Small intestine (tissue), 7 donors: ENCODE measurements at regions not wholly inside any gene's neighbourhood (a gene's known extent, or its start where the extent isn't known, plus 50 kb on each side); places are given as distances from the start of the nearest gene placed in this dataset.
"Not testable (repeated sequence)": the region's sequence is repeated elsewhere in the genome, so short reads cannot be mapped to it uniquely, and the experiment has no call there.

Source experiments
- DNase-seq, 2 donors: peaks; one replicate each; pipeline versions ENCODE4 v3.0.0 to v3.0.0-alpha.2; 2013
- FAIRE-seq: peaks from 2 replicates; lab custom pipeline; 2012; peaks lifted over from hg19 to GRCh38; lab: Jason Lieb, UNC
- H3K27ac ChIP-seq, 3 donors: one replicate each; pipeline ENCODE4 v1.5.1; 2013; ENCODE audit warnings: low read length in 2 of 3, mild to moderate bottlenecking in 2 of 3, control low read depth in 1 of 3, inconsistent platforms in 1 of 3, low read depth in 1 of 3, moderate library complexity in 1 of 3
- H3K27me3 ChIP-seq, 3 donors: one replicate each; pipeline ENCODE4 v1.6.1; 2013; ENCODE audit warnings: low read length in 3 of 3, inconsistent platforms in 1 of 3; ENCODE audit not compliant: control insufficient read depth in 3 of 3, insufficient read depth in 3 of 3
- H3K36me3 ChIP-seq, 3 donors: one replicate each; pipeline ENCODE4 v1.6.1; 2013; ENCODE audit warnings: low read length in 3 of 3, inconsistent platforms in 1 of 3, low read depth in 1 of 3, mild to moderate bottlenecking in 1 of 3, moderate library complexity in 1 of 3; ENCODE audit not compliant: control insufficient read depth in 3 of 3, insufficient read depth in 2 of 3
- H3K4me1 ChIP-seq, 3 donors: one replicate each; pipeline ENCODE4 v1.6.1; 2013; ENCODE audit warnings: low read length in 2 of 3, inconsistent platforms in 1 of 3, low read depth in 1 of 3, mild to moderate bottlenecking in 1 of 3, moderate library complexity in 1 of 3; ENCODE audit not compliant: control insufficient read depth in 3 of 3, insufficient read depth in 2 of 3
- H3K4me3 ChIP-seq, 3 donors: one replicate each; pipeline ENCODE4 v1.5.1; 2013; ENCODE audit warnings: low read length in 3 of 3, control low read depth in 1 of 3, inconsistent platforms in 1 of 3, low read depth in 1 of 3, mild to moderate bottlenecking in 1 of 3, moderate library complexity in 1 of 3
- H3K9me3 ChIP-seq, 2 donors: one replicate each; pipeline ENCODE4 v1.6.1; 2013; ENCODE audit warnings: low read depth in 1 of 2, low read length in 1 of 2; ENCODE audit not compliant: control insufficient read depth in 2 of 2, insufficient read depth in 1 of 2
- WGBS, 3 donors: extraction: QIAGEN DNeasy Blood & Tissue Kit; methylation state at CpG; one replicate each; pipeline ENCODE4 v1.1.7; 2013; 5-methylcytosine and 5-hydroxymethylcytosine counted together
- donor health status: healthy with polysubstance abuse.
- donor health status: control.
- donor health status: control.
- donor health status: Bipolar disorder and iron deficiency.
- donor health status: healthy.

DNA sequence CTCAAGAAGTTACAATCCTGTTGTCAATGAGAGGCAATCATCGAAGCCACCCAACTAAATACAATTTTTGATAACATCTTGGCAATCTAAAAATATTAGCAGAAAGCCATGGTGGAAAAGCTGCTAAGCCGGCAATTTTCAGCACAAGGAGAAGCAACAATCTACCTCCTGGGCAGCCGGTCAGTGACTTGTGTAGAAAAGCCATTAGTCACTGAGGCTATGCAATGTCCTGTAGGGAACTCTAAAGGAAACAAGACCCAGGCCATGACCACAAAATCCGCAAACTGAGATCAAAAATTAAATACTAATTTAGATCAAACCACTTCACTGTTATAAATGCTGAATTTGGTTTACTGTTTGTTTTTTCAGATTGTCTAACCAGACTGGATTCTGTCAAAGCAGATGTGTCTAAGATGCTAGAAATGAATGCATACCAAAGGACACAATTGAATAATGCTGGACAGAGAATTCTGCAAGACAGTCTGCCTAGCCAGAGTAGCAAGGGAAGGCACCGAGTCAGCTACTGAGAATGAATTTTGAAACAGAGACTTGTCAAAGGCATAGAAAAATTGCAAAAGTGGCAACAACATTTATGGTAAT is 384.8 kb downstream of the PRELID2 start:
- 89 to 94% (median 94%) methylated on average over 5 of the region's 5 CpGs for WGBS, 3 donors
- Histone ChIP-seq H3K36me3 (no peaks in the 10 kb centered on the region), H3K4me3 (no peak overlapping the region), H3K9me3 (peaks cover 0 to 5% of the 10 kb centered on the region in 2 donors), H3K4me1 (no peaks in the 10 kb centered on the region), H3K27me3 (no peaks in the 10 kb centered on the region), H3K27ac (no peak overlapping the region)
- no peak for FAIRE-seq
- DNase-seq, result no peak

DNA sequence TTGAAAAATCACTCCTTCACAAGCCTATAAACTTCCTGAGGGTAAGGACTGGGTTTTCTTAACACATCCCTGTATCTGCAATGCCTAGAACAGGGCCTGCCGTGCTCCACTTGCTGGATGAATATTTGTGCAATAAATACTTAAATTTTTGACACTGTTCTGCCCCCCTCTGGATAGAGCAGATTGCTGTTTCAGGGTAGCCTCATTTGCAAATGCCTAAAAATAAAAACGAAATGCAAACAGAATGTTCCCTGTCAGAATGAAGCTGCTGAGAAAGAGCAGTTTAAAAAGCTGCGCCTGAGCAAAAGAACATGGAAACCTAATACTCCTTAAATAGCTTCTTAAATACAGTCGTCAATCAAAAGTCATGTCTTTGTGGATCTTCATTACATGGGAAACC is 385.3 kb downstream of the PRELID2 start:
- no peak for DNase-seq
- FAIRE-seq, result no peak
- 79 to 85% (median 83%) methylated on average over 4 of the region's 4 CpGs for WGBS, 3 donors
- Histone ChIP-seq H3K36me3 (no peaks in the 10 kb centered on the region), H3K4me3 (no peak overlapping the region), H3K27me3 (no peaks in the 10 kb centered on the region), H3K4me1 (no peaks in the 10 kb centered on the region), H3K27ac (no peak overlapping the region), H3K9me3 (peaks cover 0 to 5% of the 10 kb centered on the region in 2 donors)

GRCh38 chr5:145446875-145447274 is 388.3 kb downstream of the PRELID2 start:
- H3K27ac ChIP-seq, H3K36me3 ChIP-seq, H3K4me3 ChIP-seq, H3K4me1 ChIP-seq, DNase-seq, H3K27me3 ChIP-seq, H3K9me3 ChIP-seq, FAIRE-seq: not testable (repeated sequence)
- WGBS, 3 donors, result 84 to 89% (median 86%) methylated on average over 3 of the region's 3 CpGs

DNA sequence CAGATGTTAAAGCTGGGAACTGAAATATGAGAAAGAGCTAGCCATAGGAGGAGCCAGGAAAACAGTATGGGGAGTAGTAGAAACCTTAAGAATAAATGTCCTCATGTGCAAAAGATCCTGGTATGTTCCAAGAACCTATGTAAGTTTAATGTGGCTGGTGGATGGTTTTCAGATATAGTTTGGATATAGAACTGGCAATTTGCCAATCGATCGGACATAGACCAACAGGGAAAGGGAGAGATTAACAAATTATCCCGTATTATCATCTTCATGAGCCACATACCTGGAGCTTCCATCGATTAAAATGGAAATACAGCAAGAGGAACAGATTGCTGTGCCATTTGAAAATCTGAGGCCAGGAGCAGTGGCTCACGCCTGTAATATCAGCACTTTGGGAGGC is 388.7 kb downstream of the PRELID2 start:
- H3K27ac ChIP-seq, result no peak overlapping the region
- DNase-seq (no peak), FAIRE-seq (no peak)
- H3K4me1 ChIP-seq, result no peaks in the 10 kb centered on the region
- 87 to 91% (median 88%) methylated on average over 5 of the region's 5 CpGs for WGBS, 3 donors
- H3K9me3 ChIP-seq, result peaks cover 0 to 5% of the 10 kb centered on the region in 2 donors
- H3K27me3 ChIP-seq, result no peaks in the 10 kb centered on the region
- no peak overlapping the region for H3K4me3 ChIP-seq
- H3K36me3 ChIP-seq, result no peaks in the 10 kb centered on the region

DNA sequence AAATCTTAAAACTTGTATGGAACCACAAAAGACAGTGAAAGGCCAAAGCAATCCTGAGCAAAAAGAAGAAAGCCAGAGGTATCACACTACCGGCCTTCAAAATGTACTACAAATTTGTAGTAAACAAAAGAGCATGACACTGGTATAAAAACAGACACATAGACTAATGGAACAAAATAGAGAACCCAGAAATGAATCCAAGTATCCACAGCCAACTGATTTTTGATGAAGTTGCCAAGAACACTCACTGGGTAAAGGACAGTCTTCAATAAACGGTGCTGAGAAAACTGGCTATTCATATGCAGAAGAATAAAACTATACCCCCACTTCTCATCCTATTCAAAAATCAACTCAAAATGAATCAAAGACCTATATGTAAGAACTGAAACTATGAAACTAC is 390.1 kb downstream of the PRELID2 start:
- Histone ChIP-seq H3K9me3 (peaks cover 0 to 5% of the 10 kb centered on the region in 2 donors), H3K4me3 (no peak overlapping the region), H3K36me3 (no peaks in the 10 kb centered on the region), H3K27ac (no peak overlapping the region), H3K27me3 (no peaks in the 10 kb centered on the region), H3K4me1 (no peaks in the 10 kb centered on the region)
- WGBS, 3 donors, result 85 to 95% (median 91%) methylated on average over 2 of the region's 2 CpGs
- DNase-seq (no peak), FAIRE-seq (no peak)

DNA sequence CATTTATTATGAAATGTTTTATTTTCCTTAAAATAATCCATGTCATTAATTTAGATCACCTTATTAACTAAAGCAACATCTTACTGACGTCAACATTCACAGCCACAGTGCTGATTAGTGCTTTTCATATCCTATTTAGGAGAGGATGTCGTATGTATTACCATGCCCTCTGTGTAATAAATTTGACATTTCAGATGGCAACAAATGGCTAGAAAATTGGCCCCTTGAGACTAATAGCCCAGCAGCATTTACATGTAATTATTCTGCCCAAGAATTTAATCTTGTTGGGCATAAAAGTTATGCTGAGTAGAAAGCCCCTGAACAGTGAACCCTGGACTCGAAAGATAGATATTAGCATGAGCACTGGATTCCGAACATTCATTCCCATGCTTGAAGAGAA is 391.2 kb downstream of the PRELID2 start:
- Histone ChIP-seq H3K27ac (no peak overlapping the region), H3K36me3 (no peaks in the 10 kb centered on the region), H3K4me3 (no peak overlapping the region), H3K4me1 (no peaks in the 10 kb centered on the region), H3K27me3 (no peaks in the 10 kb centered on the region), H3K9me3 (peaks cover 0 to under 1% of the 10 kb centered on the region in 2 donors)
- 79 to 91% (median 86%) methylated on average over 4 of the region's 4 CpGs for WGBS, 3 donors
- no peak for DNase-seq
- FAIRE-seq, result no peak

GRCh38 chr5:145443366-145443765 is 391.8 kb downstream of the PRELID2 start:
- FAIRE-seq, result no peak
- Histone ChIP-seq H3K36me3 (no peaks in the 10 kb centered on the region), H3K4me3 (no peak overlapping the region), H3K9me3 (no peaks in the 10 kb centered on the region), H3K27me3 (no peaks in the 10 kb centered on the region), H3K4me1 (no peaks in the 10 kb centered on the region), H3K27ac (no peak overlapping the region)
- DNase-seq, result no peak
- 86 to 91% (median 87%) methylated on average over 2 of the region's 2 CpGs for WGBS, 3 donors

DNA sequence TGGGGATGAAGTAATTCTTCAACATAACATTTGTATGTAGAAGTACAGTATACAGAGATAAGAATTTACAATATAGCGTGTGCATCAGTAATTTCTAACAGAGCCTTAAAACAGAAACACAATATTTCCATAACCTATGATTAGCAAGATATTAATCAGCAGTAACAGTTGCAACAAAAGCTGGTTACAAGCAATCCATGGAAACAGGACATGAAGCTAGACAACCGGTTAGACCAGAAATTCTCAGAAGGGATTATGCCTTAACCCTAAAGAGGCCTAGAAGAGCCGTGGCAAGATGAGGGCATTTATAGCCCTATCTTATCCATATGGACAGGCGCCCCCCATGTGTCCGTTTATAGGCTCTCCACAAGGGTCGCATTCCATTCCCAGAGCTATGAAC is 392.5 kb downstream of the PRELID2 start:
- not testable (repeated sequence) for H3K27me3 ChIP-seq, H3K9me3 ChIP-seq, H3K36me3 ChIP-seq, DNase-seq, FAIRE-seq, H3K4me1 ChIP-seq, H3K27ac ChIP-seq, H3K4me3 ChIP-seq
- WGBS, 3 donors, result 34 to 75% (median 62%) methylated on average over 5 to 6 of the region's 6 CpGs

- Histone ChIP-seq H3K27ac (no peak overlapping the region), H3K4me3 (no peak overlapping the region), H3K4me1 (no peaks in the 10 kb centered on the region), H3K36me3 (no peaks in the 10 kb centered on the region), H3K9me3 (peaks cover 0 to 6% of the 10 kb centered on the region in 2 donors), H3K27me3 (no peaks in the 10 kb centered on the region)
- no peak for DNase-seq
- FAIRE-seq, result no peak
These were observed 393.9 kb downstream of the PRELID2 start for GRCh38 chr5:145441228-145441627.
